Neural cell (in vitro differentiated cells): ENCODE measurements at regions not wholly inside any gene's neighbourhood (a gene's known extent, or its start where the extent isn't known, plus 50 kb on each side); places are given as distances from the start of the nearest gene placed in this dataset.

Source experiments
- H2AFZ ChIP-seq: fragments of 200-600, 300-800 bp; sonication (generic), shearing (Covaris generic); 2 replicates; pipeline ENCODE4 v1.6.0; 2014; ENCODE audit warnings: low read depth, mild to moderate bottlenecking, antibody characterized with exemption, low read length, moderate library complexity
- H3F3A ChIP-seq: fragments of 200-600 bp; shearing (Covaris generic); 2 replicates; pipeline ENCODE4 v1.6.1; 2016; ENCODE audit warnings: mild to moderate bottlenecking, moderate library complexity, mixed read lengths, antibody characterized with exemption, low read length; ENCODE audit not compliant: insufficient read depth, poor library complexity, severe bottlenecking
- H3K27ac ChIP-seq: fragments of 200-600, 300-800 bp; sonication (generic), shearing (Covaris generic); 2 replicates; pipeline ENCODE4 v1.5.1; 2014; ENCODE audit warnings: mild to moderate bottlenecking, low read length, moderate library complexity
- H3K27me3 ChIP-seq: fragments of 300-800, 200-600 bp; sonication (generic), shearing (Covaris generic); 2 replicates; pipeline ENCODE4 v1.6.0; 2014; ENCODE audit warnings: mild to moderate bottlenecking, low read depth, low read length, moderate library complexity; ENCODE audit not compliant: insufficient read depth
- H3K36me3 ChIP-seq: fragments of 300-800, 200-600 bp; sonication (generic), shearing (Covaris generic); 2 replicates; pipeline ENCODE4 v1.5.1; 2014; ENCODE audit warnings: mild to moderate bottlenecking, antibody characterized with exemption, low read length, moderate library complexity; ENCODE audit not compliant: insufficient read depth
- H3K4me2 ChIP-seq: fragments of 300-800, 200-600 bp; sonication (generic), shearing (Covaris generic); 2 replicates; pipeline ENCODE4 v1.6.0; 2014; ENCODE audit warnings: mild to moderate bottlenecking, low read length
- H3K4me3 ChIP-seq: fragments of 300-800, 200-600 bp; sonication (generic), shearing (Covaris generic); 2 replicates; pipeline ENCODE4 v1.5.1; 2014; ENCODE audit warnings: mild to moderate bottlenecking, low read length, moderate library complexity
- H3K79me2 ChIP-seq: fragments of 200-600 bp; shearing (Covaris generic); replicated peaks from 2 replicates; pipeline ENCODE4 v1.6.0; 2014; ENCODE audit warnings: mild to moderate bottlenecking, low read length, moderate library complexity; ENCODE audit not compliant: insufficient read depth
- H3K9ac ChIP-seq: fragments of 300-800, 200-600 bp; sonication (generic), shearing (Covaris generic); 2 replicates; pipeline ENCODE4 v1.6.1; 2016; ENCODE audit warnings: mild to moderate bottlenecking, low read length, mixed read lengths
- H3K9me2 ChIP-seq: fragments of 200-600 bp; shearing (Covaris generic); 2 replicates; pipeline ENCODE4 v1.6.1; 2016; ENCODE audit warnings: mild to moderate bottlenecking, low read length, mixed read lengths; ENCODE audit not compliant: insufficient read depth
- H3K9me3 ChIP-seq: fragments of 200-600, 300-800 bp; sonication (generic), shearing (Covaris generic); 2 replicates; pipeline ENCODE4 v1.6.1; 2016; ENCODE audit warnings: mild to moderate bottlenecking, mixed run types, low read length, moderate library complexity, mixed read lengths
- H4K20me1 ChIP-seq: fragments of 200-600 bp; shearing (Covaris generic); 2 replicates; pipeline ENCODE4 v1.6.1; 2016; ENCODE audit warnings: mild to moderate bottlenecking, mixed run types; ENCODE audit not compliant: insufficient read depth
- CTCF ChIP-seq: fragments of 450-650 bp; IDR thresholded peaks from 2 replicates; pipeline ENCODE4 v1.5.1; 2014; ENCODE audit warnings: antibody characterized with exemption, mild to moderate bottlenecking, moderate library complexity; ENCODE audit not compliant: poor library complexity, severe bottlenecking
- EP300 ChIP-seq: fragments of 450-650 bp; conservative IDR thresholded peaks from 2 replicates; pipeline ENCODE4 v1.6.1; 2014; ENCODE audit warnings: antibody characterized with exemption, mild to moderate bottlenecking, moderate library complexity; ENCODE audit not compliant: poor library complexity, severe bottlenecking
- EZH2 ChIP-seq: fragments of 200-600, 300-800 bp; shearing (Covaris generic), sonication (generic); IDR thresholded peaks from 2 replicates; pipeline ENCODE4 v1.6.1; 2014; ENCODE audit warnings: antibody characterized with exemption, low read length, borderline replicate concordance, mild to moderate bottlenecking; ENCODE audit not compliant: insufficient read depth, poor library complexity, severe bottlenecking
- MXI1 ChIP-seq: fragments of 450-650 bp; conservative IDR thresholded peaks from 2 replicates; pipeline ENCODE4 v1.6.1; 2014; ENCODE audit warnings: antibody characterized with exemption, mild to moderate bottlenecking; ENCODE audit not compliant: poor library complexity, severe bottlenecking
- POLR2AphosphoS5 ChIP-seq: IDR thresholded peaks from 2 replicates; pipeline ENCODE4 v1.6.1; 2012
- RAD21 ChIP-seq: fragments of 450-650 bp; conservative IDR thresholded peaks from 2 replicates; pipeline ENCODE4 v1.6.1; 2014; ENCODE audit warnings: antibody characterized with exemption, mild to moderate bottlenecking, moderate library complexity
- REST ChIP-seq: IDR thresholded peaks from 2 replicates; pipeline ENCODE4 v1.6.1; 2012; ENCODE audit warnings: borderline replicate concordance
- SMC3 ChIP-seq: fragments of 450-650 bp; conservative IDR thresholded peaks from 2 replicates; pipeline ENCODE4 v1.6.1; 2014; ENCODE audit warnings: antibody characterized with exemption, mild to moderate bottlenecking, moderate library complexity; ENCODE audit not compliant: poor library complexity
- TAF1 ChIP-seq: IDR thresholded peaks from 2 replicates; pipeline ENCODE4 v1.6.1; 2012; ENCODE audit warnings: low read depth

- Histone ChIP-seq H3K36me3 (no peaks in the 10 kb centered on the region), H3K4me3 (no peak overlapping the region), H3K9ac (no peak overlapping the region), H2AFZ (no peak overlapping the region), H3K9me2 (no peaks in the 10 kb centered on the region), H3K79me2 (no peaks in the 10 kb centered on the region), H3F3A (no peaks in the 10 kb centered on the region), H3K9me3 (no peaks in the 10 kb centered on the region), H3K27ac (no peak overlapping the region), H3K27me3 (no peaks in the 10 kb centered on the region), H3K4me2 (no peak overlapping the region), H4K20me1 (no peaks in the 10 kb centered on the region)
- TF ChIP-seq RAD21 (no peak), CTCF (no peak), EP300 (no peak), SMC3 (no peak), MXI1 (no peak), REST (no peak), TAF1 (no peak), POLR2AphosphoS5 (no peak), EZH2 (no peak)
Measured at GRCh38 chr11:97645736-97646135, 1255.9 kb downstream of the JRKL start.

- H3K9me2 ChIP-seq, result no peaks in the 10 kb centered on the region
- no peaks in the 10 kb centered on the region for H3K27me3 ChIP-seq
- H3K27ac ChIP-seq, result no peak overlapping the region
- peaks cover 3% of the 10 kb centered on the region for H3K9me3 ChIP-seq
- TF ChIP-seq RAD21 (no peak), EP300 (no peak), REST (no peak), MXI1 (no peak), POLR2AphosphoS5 (no peak), EZH2 (no peak), TAF1 (no peak), CTCF (no peak), SMC3 (no peak)
- H2AFZ ChIP-seq, result no peak overlapping the region
- H3K36me3 ChIP-seq, result no peaks in the 10 kb centered on the region
- H3K79me2 ChIP-seq, result no peaks in the 10 kb centered on the region
- H3K9ac ChIP-seq, result no peak overlapping the region
- H4K20me1 ChIP-seq, result no peaks in the 10 kb centered on the region
- no peak overlapping the region for H3K4me3 ChIP-seq
- no peaks in the 10 kb centered on the region for H3F3A ChIP-seq
- H3K4me2 ChIP-seq, result no peak overlapping the region
Measured at GRCh38 chr11:97656356-97656755, 1266.5 kb downstream of the JRKL start.
